AG20443 (cell line): ENCODE measurements at regions not wholly inside any gene's neighbourhood (a gene's known extent, or its start where the extent isn't known, plus 50 kb on each side); places are given as distances from the start of the nearest gene placed in this dataset.

Source experiments
- DNase-seq: peaks from one replicate; pipeline ENCODE4 v3.0.0; 2012; ENCODE audit warnings: low spot score, mixed read lengths

GRCh38 chr1:163877016-163877415 lies 555.3 kb downstream of the NUF2 start:
- DNase-seq: peak; percentile 39

GRCh38 chr1:163885510-163885909 lies 563.8 kb downstream of the NUF2 start:
- no peak for DNase-seq

- no peak for DNase-seq
Measured at GRCh38 chr1:163896001-163896400, 574.2 kb downstream of the NUF2 start.

GRCh38 chr1:163897412-163898155 lies 575.8 kb downstream of the NUF2 start:
- DNase-seq: peak; percentile 79

GRCh38 chr1:163906283-163906682 lies 584.5 kb downstream of the NUF2 start:
- no peak for DNase-seq

GRCh38 chr1:163912170-163912884 lies 590.6 kb downstream of the NUF2 start:
- DNase-seq: peak; percentile 50

- DNase-seq: no peak
Measured at GRCh38 chr1:163914785-163915413, 593.1 kb downstream of the NUF2 start.

- DNase-seq: no peak
Measured at GRCh38 chr1:163922743-163923201, 601.0 kb downstream of the NUF2 start.

- DNase-seq: no peak
Measured at GRCh38 chr1:163924041-163924440, 602.3 kb downstream of the NUF2 start.

- no peak for DNase-seq
Measured at GRCh38 chr1:163927493-163927892, 605.7 kb downstream of the NUF2 start.

GRCh38 chr1:163928069-163928468 lies 606.3 kb downstream of the NUF2 start:
- DNase-seq: no peak

- DNase-seq: no peak
Measured at GRCh38 chr1:163928651-163929050, 606.9 kb downstream of the NUF2 start.

GRCh38 chr1:163932901-163933300 lies 611.1 kb downstream of the NUF2 start:
- DNase-seq: no peak

GRCh38 chr1:163933437-163933836 lies 611.7 kb downstream of the NUF2 start:
- no peak for DNase-seq

GRCh38 chr1:163935738-163936374 lies 614.1 kb downstream of the NUF2 start:
- no peak for DNase-seq

- no peak for DNase-seq
Measured at GRCh38 chr1:163959622-163960021, 599.4 kb upstream of the PBX1 start.

- DNase-seq: no peak
Measured at GRCh38 chr1:163970151-163970550, 588.8 kb upstream of the PBX1 start.

- DNase-seq: peak; percentile 10
Measured at GRCh38 chr1:163970699-163971098, 588.3 kb upstream of the PBX1 start.

- DNase-seq: no peak
Measured at GRCh38 chr1:163973586-163973985, 585.4 kb upstream of the PBX1 start.

- peak; percentile 7 for DNase-seq
Measured at GRCh38 chr1:163974120-163974519, 584.9 kb upstream of the PBX1 start.

GRCh38 chr1:163980394-163980793 lies 578.6 kb upstream of the PBX1 start:
- DNase-seq: no peak

GRCh38 chr1:163981500-163982030 lies 577.4 kb upstream of the PBX1 start:
- DNase-seq: no peak
